ENCODE measurements at regions not wholly inside any gene's neighbourhood (a gene's known extent, or its start where the extent isn't known, plus 50 kb on each side); places are given as distances from the start of the nearest gene placed in this dataset.

DNA sequence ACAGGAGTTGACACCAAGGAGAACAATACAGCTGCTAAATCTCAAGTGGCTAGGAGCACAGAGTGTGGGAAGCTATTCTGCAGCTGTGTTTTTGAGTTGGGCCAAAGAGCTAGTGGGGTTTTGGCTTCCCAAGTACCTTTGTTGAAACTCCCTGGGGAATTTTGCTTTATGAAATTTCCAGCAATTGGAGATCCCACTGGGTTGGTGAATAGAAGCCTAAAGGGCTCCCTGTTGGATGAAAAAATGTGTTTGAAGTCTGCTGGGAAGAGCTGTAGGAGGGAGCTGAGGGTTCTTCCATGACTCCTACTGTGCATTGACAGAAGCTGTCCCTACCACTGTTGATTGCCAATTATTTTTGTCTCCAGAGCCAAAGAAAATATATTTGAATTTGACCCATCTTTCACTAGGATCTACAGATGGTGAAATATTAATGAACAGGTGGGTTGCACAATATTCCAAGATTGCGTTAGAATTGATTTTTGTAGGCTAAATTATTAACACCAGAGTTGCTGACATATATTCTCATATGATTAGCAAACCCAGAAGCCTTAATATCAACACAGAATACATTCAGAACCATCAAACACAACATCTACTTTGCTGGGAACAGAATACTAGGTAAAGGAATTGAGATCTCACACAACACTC is 95.4 kb upstream of the CYP1B1 start:
- DNase-seq (ENCODE audit: low read depth in 3 of 3), result no peak

DNA sequence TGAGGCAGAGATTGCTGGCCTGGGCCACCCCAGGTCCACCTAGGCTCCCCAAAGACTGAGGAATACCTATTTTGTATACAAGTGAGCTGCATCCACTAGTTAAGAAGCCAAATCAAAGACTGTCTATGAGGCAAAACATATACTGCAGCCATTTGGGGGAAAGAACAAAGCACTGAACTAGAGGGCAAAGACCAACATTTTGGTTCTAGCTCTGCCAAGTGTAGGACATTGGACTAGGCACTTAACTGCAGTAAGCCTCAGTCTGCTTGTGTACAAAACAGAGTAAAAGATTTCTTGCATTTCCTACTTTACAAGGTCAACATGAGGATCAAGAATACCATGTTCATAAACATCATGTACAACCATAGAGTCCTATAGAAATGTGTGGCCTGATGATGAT is 94.8 kb upstream of the CYP1B1 start:
- no peak for DNase-seq (ENCODE audit: low read depth in 3 of 3)

DNA sequence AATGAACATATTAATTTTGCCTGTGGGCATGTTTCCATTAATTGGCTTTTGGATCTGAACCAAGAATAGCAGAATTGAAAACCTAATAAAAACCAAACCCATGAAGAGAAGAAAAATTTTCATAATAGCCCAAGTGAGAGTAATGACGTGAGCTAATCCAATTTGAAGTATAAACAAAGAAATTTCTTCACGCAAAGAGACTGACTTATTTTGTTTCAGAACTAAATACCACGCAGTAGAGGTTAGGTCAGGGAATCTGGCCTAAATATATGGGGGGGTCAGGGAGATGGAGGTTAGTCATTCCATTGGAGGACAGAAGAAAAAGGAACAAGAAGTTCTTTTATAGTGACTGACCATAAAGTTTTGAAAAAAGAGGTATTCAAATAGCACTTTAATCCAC is 94.1 kb upstream of the CYP1B1 start:
- no peak for DNase-seq (ENCODE audit: low read depth in 3 of 3)

DNA sequence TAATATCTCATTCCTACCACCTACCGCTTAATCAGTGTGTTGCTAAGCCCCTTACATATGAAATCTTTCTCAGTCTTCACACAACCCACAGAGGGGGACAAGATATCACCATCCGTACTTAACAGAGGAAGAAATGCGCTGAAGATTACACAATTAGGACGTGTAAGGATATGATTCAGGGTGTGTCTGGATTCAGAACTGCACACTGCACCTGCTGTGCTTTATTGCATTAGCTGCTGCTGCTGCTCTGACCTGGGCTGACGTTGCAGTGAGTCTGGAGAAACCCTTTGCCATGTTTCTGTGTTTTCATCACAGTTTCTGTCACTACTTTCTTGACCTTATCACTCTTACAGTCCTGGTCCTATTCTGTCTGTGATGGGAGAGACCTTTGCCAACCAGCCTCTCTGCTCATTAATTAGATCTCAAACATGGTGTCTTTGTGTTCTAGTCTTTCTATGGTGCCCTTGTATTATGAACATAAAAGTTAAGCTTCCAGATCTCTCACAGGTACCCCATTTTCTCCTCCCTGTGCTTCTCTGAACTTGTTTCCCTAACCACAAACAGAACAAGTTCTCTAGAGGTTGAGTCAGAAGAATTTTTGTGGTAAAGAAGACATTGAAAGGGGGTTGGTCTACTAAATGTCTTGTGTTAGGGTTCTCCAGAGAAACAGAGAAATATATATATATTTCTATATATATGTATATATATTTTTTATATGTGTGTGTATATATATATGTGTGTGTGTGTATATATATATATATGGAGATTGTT is 92.9 kb upstream of the CYP1B1 start:
- no peak for DNase-seq (ENCODE audit: low read depth in 3 of 3)

DNA sequence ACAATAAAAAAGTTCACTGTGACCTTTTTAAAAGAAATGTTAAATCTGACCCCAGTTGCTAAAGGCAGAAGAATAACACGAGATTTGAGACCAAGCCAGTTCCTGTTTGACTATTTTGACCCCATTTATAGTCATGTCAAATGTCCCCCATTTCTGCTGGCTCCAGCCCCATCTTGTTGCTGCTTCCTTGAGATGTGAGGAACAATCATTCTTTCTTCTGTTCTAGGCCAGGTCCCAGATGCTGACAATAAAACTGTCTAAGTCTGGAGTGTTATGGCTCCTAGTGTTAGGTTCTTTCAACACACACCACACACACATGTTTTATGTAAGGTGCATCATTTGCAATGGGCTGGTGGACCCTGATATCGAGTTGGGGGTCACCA is 92.0 kb upstream of the CYP1B1 start:
- DNase-seq (ENCODE audit: low read depth in 3 of 3), result no peak

DNA sequence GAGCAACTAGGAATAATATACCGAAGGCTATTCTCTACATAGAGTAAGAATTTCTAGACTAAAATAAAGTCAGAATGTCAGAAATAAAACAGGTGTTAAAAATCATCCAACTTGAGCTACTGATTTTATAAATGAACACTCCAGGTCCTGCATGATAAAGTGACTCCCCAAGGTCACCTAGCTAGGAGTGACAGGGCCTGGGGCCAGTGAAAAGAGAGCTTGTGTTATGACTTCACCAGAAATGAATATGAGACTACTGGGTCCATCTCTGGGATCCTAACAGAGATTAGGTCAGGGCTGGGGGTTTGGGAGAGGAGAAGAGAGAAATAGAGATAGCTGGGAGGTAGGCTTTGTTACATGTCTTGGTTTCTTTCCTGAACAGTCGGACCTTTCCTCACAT is 89.7 kb upstream of the CYP1B1 start:
- DNase-seq (ENCODE audit: low read depth in 3 of 3), result no peak

DNA sequence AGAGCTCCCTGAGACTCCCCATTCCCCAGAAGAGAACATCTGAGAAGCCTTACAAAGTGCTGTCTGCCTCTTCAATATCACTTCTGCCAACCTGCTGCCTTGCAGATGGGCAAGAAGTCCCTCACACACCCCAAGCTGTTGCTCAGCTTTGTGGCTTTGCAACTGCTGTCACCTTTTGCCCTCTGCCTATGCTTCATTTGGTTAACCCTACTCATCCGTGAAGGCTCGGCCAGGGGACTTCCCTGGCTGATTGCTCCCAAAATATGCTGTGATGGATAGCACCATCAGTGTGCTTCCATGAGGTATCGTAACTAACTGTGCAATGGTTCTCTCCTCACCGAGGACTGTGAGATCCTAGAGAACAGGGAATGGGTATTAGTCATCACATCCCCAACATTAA is 88.9 kb upstream of the CYP1B1 start:
- DNase-seq (ENCODE audit: low read depth in 3 of 3), result no peak

DNA sequence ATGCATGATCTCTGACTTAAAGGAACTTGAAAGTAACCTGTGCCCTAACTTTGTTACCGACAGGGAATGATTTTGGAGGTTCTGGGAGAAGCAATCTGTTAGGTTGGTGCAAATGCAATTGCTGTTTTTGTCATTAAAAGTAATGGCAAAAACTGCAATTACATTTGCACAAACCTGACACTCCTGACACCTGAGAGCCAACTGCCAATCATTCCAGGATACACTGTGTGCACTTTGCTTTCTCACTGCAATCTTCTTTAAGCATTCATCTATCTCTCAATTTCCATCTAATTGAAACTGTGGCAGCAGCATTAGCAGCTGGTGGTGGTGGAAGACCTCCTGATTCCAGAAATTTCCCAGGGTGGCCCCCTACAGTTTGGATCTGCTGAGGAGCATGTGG is 87.6 kb upstream of the CYP1B1 start:
- no peak for DNase-seq (ENCODE audit: low read depth in 3 of 3)

DNA sequence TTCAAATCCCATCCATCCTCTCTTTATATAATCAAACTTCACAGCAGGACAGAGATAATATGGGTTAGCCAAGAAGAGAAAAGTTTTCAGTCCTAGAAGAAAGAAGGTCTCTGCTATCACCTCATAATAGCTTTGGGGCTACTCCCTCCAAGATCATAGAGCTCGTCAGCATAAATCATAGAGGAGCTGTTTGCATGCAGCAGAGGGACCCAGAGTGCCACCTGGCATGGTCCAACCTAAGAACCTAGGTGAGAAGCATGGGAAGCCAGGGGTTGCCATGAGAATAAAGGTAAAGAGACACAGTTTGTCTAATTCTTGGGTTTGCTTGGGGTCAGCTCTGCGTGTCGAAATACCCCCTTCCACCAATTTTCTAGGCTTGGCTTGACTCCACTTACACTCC is 87.1 kb upstream of the CYP1B1 start:
- DNase-seq (ENCODE audit: low read depth in 3 of 3), result no peak

DNA sequence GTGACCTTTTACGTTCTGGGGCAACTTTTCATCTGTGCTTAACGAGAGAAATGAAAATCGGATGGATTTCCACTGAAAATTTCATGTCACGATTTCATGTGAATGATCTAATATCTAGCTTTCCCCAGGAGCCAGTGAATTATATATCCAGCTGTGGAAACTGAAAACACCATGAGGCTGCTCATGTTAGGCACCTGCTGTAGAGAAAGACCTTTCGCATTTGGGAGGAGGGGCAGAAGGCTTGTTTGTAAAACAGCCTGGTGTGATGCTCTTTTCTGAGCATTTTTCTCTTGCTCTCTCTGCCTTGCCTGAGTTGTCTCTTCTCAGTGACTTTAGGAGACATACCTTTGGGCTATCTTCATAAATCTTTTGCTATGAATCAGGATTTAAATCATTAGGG is 84.6 kb upstream of the CYP1B1 start:
- no peak for DNase-seq (ENCODE audit: low read depth in 3 of 3)

DNA sequence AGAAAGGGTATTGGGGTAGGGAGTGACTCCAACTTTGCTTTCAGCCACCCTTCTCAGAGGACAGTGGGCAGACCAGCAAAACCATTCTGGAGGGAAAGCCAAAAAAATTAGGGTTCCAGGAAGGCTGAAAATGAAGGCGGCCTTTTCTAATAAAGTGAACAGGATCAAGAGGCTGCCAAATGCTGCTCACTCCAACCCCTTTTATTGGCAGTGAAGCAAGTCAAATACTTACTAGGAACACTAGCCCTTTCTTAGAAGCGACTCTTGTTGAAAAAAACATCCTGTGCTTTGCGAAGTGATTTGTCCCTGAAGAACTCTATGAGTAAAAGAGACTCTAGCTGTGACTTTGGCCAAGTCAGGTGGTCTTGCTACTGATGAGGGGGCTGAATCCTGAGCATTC is 83.6 kb upstream of the CYP1B1 start:
- no peak for DNase-seq (ENCODE audit: low read depth in 3 of 3)

DNA sequence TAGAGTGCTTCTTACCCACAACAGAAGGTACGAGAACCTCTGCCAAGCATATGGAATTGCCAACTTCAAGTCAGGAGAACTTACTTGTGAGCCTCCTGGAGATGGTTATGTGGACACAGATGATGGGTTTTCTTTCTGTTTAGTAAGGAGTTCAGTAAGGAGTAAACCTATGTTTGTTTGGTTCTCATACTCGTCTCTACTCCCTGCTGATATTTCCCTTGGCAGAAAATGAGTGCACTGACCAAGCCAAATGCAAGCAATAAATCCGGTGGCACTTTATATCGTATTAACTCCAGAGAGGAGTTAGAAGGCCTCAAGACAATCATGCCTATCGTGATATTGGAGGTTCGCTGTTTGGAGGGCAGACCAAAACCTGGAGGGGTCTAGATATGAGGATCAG is 83.2 kb upstream of the CYP1B1 start:
- no peak for DNase-seq (ENCODE audit: low read depth in 3 of 3)

DNA sequence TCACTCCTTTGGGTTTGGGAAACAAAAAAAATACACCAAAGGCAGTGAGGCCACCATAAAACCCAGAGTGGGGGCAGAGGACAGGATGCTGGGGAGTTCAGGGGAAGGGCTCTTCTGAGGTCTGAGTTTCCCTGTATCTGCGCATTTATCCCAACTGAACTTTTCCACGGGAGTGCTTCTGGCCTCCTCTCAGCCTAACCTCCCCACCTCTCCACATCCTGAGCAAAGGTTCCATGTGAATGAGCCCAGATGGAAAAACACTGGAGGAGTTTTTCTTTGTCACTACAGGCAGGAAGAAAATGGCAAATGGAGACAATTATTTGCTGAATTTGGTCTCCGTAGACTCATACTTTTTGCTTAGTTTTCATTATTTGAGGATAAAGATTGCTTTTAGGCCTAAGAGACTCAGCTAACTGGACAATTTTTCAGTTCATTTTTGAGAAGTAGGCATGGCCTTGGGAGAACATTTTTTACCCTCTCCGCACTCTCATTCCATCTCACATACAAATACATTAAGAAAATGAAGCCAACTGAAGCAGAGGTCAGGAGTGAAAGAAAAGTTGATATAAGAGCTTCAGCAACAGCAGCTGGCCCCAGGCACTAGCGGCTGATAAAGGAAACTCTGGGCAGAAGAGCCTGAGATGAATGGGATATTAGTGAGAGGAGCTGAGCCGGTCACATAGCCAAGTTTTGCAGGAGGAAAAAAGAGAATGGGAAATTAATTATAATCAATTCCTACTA is 82.6 kb upstream of the CYP1B1 start:
- no peak for DNase-seq (ENCODE audit: low read depth in 3 of 3)

DNA sequence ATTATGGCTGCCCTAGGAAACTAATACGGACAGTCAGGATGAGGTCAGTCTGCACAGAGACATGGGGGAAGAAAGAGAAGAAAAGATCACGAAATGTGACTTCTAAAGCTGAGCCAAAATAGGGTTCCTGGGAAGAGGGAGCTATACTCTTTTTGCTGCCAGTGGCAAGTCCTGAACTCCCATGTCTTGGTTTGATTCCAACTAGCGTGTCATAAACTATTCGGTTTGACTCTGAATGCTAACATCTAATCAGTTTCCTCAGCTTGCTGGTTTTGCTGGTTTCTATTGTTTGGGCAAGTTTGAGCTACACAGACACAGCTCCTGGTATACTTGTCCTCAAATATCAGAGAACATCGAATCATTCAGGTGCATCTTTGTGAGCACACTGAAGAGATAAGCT is 80.5 kb upstream of the CYP1B1 start:
- DNase-seq (ENCODE audit: low read depth in 3 of 3), result no peak

DNA sequence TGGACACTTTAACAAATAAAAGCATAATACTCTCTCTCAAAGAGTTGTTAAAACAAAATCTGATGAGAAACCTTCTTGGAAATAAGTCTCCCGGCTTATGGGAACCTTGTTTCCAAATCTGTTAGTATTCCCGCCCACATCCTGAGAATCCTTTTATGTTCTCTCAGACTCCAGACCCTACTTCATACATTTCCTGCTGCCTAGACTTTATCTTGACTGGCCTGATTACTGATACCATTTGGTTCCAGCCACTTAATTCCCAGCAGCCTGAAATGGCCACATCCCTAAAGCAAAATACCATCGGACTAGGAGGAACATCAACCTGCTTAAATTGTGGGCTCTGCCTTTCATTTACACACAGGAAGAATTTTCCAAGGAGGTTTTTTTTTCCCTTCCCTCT is 79.1 kb upstream of the CYP1B1 start:
- DNase-seq (ENCODE audit: low read depth in 3 of 3), result no peak

DNA sequence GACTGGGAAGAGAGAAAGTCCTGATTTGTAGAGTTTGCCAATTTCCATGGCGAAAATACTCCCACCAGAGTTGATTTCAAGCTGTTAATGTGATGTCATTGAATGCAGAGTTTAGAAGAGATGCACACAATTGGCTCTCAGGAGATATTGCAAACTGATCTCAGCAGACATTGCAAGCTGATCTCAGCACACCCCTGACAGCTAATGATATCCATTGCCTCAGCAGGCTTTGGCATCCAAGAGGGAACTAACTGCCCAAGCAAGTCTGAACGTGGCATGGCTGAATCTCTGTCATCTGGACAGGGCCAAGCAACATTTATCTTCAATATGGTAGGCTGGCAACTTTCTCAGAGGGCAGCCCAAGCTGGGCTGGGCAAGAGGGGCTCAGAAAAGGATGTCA is 78.4 kb upstream of the CYP1B1 start:
- no peak for DNase-seq (ENCODE audit: low read depth in 3 of 3)

DNA sequence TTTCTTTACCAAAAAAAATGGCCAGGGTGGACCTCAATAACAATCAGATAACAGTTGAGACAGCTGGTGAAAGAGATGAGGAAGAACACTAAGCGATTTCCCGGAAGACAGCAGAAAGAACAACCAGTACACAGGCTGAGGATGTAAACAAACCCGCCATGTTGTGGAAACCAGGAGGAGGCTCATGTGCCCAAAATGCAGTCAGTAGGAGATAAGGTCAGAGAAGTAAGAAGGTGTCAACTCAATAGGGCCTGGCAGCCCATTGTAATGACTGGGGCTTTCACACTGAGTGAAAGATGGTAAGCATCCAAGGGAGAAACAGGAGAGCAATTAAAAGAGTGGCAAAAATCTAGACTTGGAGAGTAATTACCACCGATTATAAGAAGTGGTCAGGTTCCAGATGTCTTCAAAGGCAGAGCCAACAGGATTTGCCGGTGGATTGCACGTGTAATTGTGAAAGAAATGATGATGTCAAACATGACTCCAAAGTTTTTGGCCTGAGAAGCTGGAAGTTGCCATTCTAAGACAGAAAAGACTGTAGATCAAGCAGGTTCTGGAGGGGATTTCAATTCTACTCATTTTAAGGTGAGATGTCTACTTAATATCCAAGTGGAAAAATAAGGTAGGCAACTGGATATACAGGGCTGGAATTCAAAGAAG is 77.7 kb upstream of the CYP1B1 start:
- no peak for DNase-seq (ENCODE audit: low read depth in 3 of 3)

DNA sequence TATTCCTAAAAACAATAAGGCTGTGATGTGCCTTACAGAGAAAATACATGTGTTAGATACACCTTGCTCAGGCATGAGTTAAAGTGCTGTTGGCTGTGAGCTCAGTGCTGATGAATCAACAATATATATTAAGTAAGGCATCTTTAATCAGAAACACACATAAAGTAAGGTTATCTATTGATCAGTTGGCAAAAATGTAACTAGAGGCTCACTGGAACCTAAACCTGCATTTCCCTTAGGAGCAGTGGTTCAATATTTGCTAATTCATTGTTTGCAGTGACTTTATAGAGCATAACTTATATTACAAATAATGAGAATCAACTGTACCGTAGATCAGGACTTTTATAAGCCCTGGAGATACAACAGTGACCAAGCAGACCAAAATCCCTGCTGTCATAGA is 77.0 kb upstream of the CYP1B1 start:
- DNase-seq (ENCODE audit: low read depth in 3 of 3), result no peak

DNA sequence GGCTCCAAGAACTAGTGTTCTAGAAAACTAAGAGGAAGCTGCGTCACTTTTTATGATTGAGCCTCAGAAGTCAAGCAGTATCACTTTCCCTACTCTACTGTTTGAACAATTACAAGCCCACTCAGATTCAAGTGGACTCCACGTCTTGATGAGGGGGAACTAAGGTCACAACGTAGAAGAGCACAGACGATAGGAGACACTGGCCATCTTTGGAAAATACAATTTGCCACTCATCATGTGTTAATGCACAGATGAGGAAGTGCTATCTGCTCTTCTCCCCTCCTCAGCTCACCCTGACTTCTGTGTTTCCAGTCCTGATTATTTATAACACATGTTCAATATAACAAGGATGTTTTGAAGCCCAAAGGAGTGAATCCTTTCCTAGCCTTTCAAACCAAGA is 76.1 kb upstream of the CYP1B1 start:
- DNase-seq (ENCODE audit: low read depth in 3 of 3), result no peak

DNA sequence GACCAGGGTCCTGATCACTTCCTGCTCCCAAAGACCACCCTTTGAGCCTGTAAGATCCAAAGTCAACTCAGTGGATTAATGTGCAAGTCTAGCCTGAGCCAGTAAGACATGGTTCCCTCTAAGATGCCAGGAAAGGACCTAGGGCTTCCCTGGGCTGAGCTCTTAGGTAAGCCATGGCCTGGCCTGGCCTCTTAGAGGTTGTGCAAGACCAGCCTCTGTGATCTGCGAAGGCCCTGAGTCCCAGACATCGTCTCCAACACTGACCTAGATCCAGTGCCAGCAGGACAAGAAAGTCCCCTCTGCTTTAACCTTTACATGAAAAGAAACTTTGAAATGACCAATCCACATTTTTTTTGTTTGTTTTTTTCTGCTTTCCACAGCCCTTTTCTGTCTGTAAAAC is 73.6 kb upstream of the CYP1B1 start:
- no peak for DNase-seq (ENCODE audit: low read depth in 3 of 3)

DNA sequence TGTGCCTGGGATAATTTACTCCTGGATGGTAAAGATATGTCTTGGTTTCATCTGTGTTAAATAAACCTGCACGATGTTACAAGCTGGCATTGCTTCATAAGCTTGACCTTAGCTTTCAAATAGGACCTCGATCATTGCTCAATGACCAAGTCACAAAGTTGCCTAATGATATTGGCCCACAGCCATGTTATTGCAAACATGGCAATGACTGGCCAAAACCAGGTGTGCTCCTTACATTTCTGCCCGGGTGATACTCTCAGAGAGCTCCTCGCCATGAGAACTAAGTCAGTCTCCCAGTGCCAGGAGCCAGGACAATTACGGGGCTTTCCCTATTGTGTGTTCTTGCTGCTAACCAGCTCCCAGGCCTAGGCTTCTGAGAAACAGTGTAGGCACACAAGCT is 72.5 kb upstream of the CYP1B1 start:
- no peak for DNase-seq (ENCODE audit: low read depth in 3 of 3)

DNA sequence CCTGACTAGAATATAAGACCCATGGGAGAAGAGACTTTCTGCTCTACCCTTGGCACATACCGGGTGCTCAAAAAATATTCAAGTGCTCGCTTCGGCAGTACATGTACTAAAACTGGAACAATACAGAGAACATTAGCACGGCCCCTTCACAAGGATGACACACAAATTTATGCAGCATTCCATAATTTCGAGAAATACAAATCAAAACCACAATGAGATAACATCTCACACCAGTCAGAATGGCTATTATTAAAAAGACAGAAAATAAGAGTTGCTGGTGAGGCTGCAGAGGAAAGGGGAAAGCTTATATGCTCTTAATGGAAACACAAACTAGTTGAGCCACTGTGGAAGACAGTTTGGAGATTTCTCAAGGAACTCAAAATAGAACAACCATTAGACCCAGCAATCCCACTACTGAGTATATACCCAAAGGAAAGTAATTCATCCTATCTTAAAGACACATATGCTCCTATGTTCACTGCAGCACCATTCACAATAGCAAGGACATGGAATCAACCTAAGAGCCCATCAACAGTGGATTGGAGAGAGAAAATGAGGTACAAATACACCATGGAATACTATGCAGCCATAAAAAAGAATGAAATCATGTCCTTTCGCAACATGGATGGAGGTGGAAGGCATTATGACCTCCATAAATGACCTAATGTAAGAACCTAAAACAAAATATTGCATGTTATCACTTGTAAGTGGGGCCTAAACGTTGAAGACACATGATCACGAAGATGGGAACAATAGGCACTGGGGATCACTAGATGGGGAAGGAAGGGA is 71.6 kb upstream of the CYP1B1 start:
- no peak for DNase-seq (ENCODE audit: low read depth in 3 of 3)
